ENCODE measurements at regions not wholly inside any gene's neighbourhood (a gene's known extent, or its start where the extent isn't known, plus 50 kb on each side); places are given as distances from the start of the nearest gene placed in this dataset.

DNA sequence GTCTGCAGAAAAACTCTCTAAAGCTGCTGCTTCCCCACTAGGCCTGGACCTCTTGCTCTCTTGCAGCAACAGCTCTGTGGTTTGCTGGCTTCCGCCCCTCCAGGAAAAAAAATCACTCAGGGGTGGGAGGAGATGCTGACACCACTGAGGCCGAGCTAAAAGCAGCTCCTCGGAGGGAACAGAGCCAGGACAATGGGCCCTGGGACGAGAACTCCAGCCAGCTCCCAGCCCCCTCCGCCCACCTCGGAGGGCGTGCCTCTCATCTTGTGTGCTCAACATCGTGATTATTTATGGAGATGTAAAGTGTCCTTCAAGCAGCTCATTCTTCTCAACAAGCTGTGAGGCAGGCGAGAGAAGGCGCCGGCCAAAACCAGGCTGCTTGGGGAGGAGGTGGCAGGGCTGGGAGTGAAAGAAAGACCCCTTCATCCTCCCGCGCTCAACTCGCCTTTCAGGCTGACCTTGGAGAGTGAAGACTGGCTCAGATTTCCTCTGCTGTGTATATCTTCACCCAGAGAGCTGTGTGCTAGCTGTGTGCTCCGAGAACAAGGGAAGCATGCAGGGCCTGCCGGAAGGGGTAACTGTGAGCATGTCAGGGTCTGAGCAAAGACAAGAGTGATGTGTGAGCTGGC is 53.5 kb upstream of the LRFN2 start:
- no peak overlapping the region for H4K5ac ChIP-seq (ENCODE audit: insufficient read length, low read depth, low read length)
- H2AFZ ChIP-seq (ENCODE audit: low read length) = peak overlapping the region; percentile 80
- DNase-seq (ENCODE audit: low read depth in 1 of 2, low spot score in 2 of 2) (no peak), FAIRE-seq (no peak)
- no peak overlapping the region for H2BK5ac ChIP-seq (ENCODE audit: low read depth, low read length)
- H2BK20ac ChIP-seq (ENCODE audit: low read length) = no peak overlapping the region
- no peaks in the 10 kb centered on the region for H3K79me2 ChIP-seq (ENCODE audit: control insufficient read depth in 1 of 2, insufficient read depth in 2 of 2, low read length in 2 of 2)
- H3K36me3 ChIP-seq (ENCODE audit: control insufficient read depth in 2 of 4, insufficient read depth in 4 of 4, low read length in 3 of 4) = no peaks in the 10 kb centered on the region
- H3K23ac ChIP-seq (ENCODE audit: insufficient read length) = no peak overlapping the region
- H4K91ac ChIP-seq (replicated peaks; ENCODE audit: insufficient read length, low read length) = no peak overlapping the region
- H3K4me2 ChIP-seq (ENCODE audit: insufficient read depth in 1 of 2, low read depth in 2 of 2, low read length in 2 of 2) = no peak overlapping the region
- H2BK15ac ChIP-seq (ENCODE audit: low read length) = no peak overlapping the region
- H3K23me2 ChIP-seq (ENCODE audit: low read depth, low read length) = no peaks in the 10 kb centered on the region
- H3K27me3 ChIP-seq (replicated peaks in 1 of 4; ENCODE audit: control insufficient read depth in 3 of 4, extremely low read depth in 1 of 4, insufficient read depth in 3 of 4, low read length in 3 of 4) = no peaks in the 10 kb centered on the region; a peak in 1 of 7 replicates
- H3K27ac ChIP-seq (ENCODE audit: low read depth, low read length) = no peak overlapping the region
- H3K9ac ChIP-seq (replicated peaks in 1 of 4; ENCODE audit: extremely low read depth in 1 of 4, low read depth in 3 of 4, low read length in 3 of 4) = no peak overlapping the region
- no peaks in the 10 kb centered on the region for H4K20me1 ChIP-seq (replicated peaks in 1 of 2; ENCODE audit: control insufficient read depth in 1 of 2, insufficient read depth in 2 of 2, low read length in 2 of 2)
- H2BK120ac ChIP-seq (replicated peaks; ENCODE audit: low read depth, low read length) = no peak overlapping the region
- 80% methylated on average over 16 of the region's 16 CpGs; no CpG with 5 or more reads in 1 of the 2 experiments for WGBS, 2 experiments (ENCODE audit: extremely low coverage in 1 of 2, insufficient coverage in 1 of 2, insufficient read length in 1 of 2, insufficient replicate concordance in 2 of 2, low coverage in 1 of 2, low lambda C conversion rate in 2 of 2, missing lambda C conversion rate in 1 of 2)
- H3K18ac ChIP-seq (ENCODE audit: extremely low read depth, low read length) = no peak overlapping the region
- peak overlapping the region; percentile 18; the same call in 1 of the 2 replicates for H4K8ac ChIP-seq (ENCODE audit: extremely low read depth, insufficient read depth, low read length)
- H3K4me1 ChIP-seq (replicated peaks in 1 of 4; ENCODE audit: control insufficient read depth in 3 of 4, insufficient read depth in 4 of 4, low read length in 3 of 4) = peaks cover 0 to 4% (median 0%) of the 10 kb centered on the region in 4 experiments; a peak in 2 of 7 replicates
- H3K4ac ChIP-seq (replicated peaks; ENCODE audit: insufficient read length, low read depth, low read length) = no peak overlapping the region
- H2BK12ac ChIP-seq (ENCODE audit: low read depth, low read length) = 0 out of 2 replicates have a peak overlapping the region, but pooled peaks have one; percentile 2
- 0 out of 4 replicates have a peak, but pooled peaks cover 0 to 3% of the 10 kb centered on the region in 2 experiments for H3K9me3 ChIP-seq (ENCODE audit: insufficient read depth in 2 of 2, low read depth in 1 of 2, low read length in 1 of 2)
- POLR2A ChIA-PET (ENCODE audit: partially characterized antibody) = no interaction called here
- no peaks in the 10 kb centered on the region for H3K79me1 ChIP-seq (ENCODE audit: low read depth, low read length)
- H3K4me3 ChIP-seq (ENCODE audit: extremely low read depth in 1 of 4, insufficient read depth in 2 of 4, low read depth in 3 of 4, low read length in 4 of 4) = no peak overlapping the region
- no peak overlapping the region for H2AK5ac ChIP-seq (ENCODE audit: low read depth, low read length)
- no peak overlapping the region for H3K56ac ChIP-seq (replicated peaks; ENCODE audit: insufficient read length, low read depth, low read length)
- no peak overlapping the region for H3K14ac ChIP-seq (ENCODE audit: insufficient read length)
- CTCF ChIA-PET (ENCODE audit: partially characterized antibody) = interaction anchor here (1.4 kb wide), 1 partner anchor 11 kb away, joined by 5 read pairs; no protein-coding TSS in a partner anchor
- TF ChIP-seq NRF1 (IDR thresholded peaks at IDR 0.05; ENCODE audit: low read depth, low read length) (no peak), HDAC2 (IDR thresholded peaks at IDR 0.05; ENCODE audit: borderline replicate concordance in 1 of 2, low read depth in 2 of 2, low read length in 2 of 2) (no peak), ATF3 (IDR thresholded peaks at IDR 0.05; ENCODE audit: insufficient read depth, low read depth, low read length) (no peak), RBBP5 (IDR thresholded peaks at IDR 0.05; ENCODE audit: borderline replicate concordance, low read depth, low read length) (no peak), SIX5 (IDR thresholded peaks at IDR 0.05; ENCODE audit: low read depth, low read length) (no peak), CHD1 (IDR thresholded peaks at IDR 0.05; ENCODE audit: low read depth, low read length) (no peak), NANOG (IDR thresholded peaks at IDR 0.05; ENCODE audit: insufficient read depth, low read depth, low read length, poor library complexity, severe bottlenecking) (no peak), RFX5 (IDR thresholded peaks at IDR 0.05; ENCODE audit: borderline replicate concordance, low read depth, low read length) (no peak), SP4 (IDR thresholded peaks at IDR 0.05; ENCODE audit: low read length) (no peak), TBP (IDR thresholded peaks at IDR 0.05; ENCODE audit: low read depth, low read length) (no peak), POLR2AphosphoS5 (IDR thresholded peaks at IDR 0.05; ENCODE audit: low read depth, low read length) (no peak), MAX (IDR thresholded peaks at IDR 0.05) (no peak), SP1 (IDR thresholded peaks at IDR 0.05; ENCODE audit: low read depth, low read length) (no peak)
